ENCODE measurements at regions not wholly inside any gene's neighbourhood (a gene's known extent, or its start where the extent isn't known, plus 50 kb on each side); places are given as distances from the start of the nearest gene placed in this dataset.

- 85% methylated on average over 2 of the region's 2 CpGs for WGBS
- H3K27me3 ChIP-seq (ENCODE audit: control insufficient read depth in 4 of 4, insufficient read depth in 4 of 4, low read length in 3 of 4) = no peaks in the 10 kb centered on the region
- H3K9ac ChIP-seq (ENCODE audit: low read depth in 1 of 2, low read length in 2 of 2) = no peak overlapping the region
- no peak overlapping the region for H3K4me3 ChIP-seq (ENCODE audit: low read depth in 1 of 3, low read length in 3 of 3)
- no peak overlapping the region for H3K27ac ChIP-seq (ENCODE audit: low read depth in 1 of 2, low read length in 2 of 2)
- no peaks in the 10 kb centered on the region for H3K36me3 ChIP-seq (ENCODE audit: control insufficient read depth in 4 of 4, insufficient read depth in 3 of 4, low read depth in 1 of 4, low read length in 3 of 4)
- DNase-seq (ENCODE audit: low spot score) = no peak
- TF ChIP-seq NR2F2 (IDR thresholded peaks at IDR 0.05) (no peak), MAX (IDR thresholded peaks at IDR 0.05) (no peak), JUND (IDR thresholded peaks at IDR 0.05) (no peak), GABPA (IDR thresholded peaks at IDR 0.05 in 1 of 2, conservative IDR thresholded peaks at IDR 0.05 in 1 of 2) (no peak), YY1 (IDR thresholded peaks at IDR 0.05) (no peak), RXRA (IDR thresholded peaks at IDR 0.05) (no peak), EGR1 (IDR thresholded peaks at IDR 0.05; ENCODE audit: low read depth in 2 of 2) (no peak), HNF4G (IDR thresholded peaks at IDR 0.05) (no peak), HNF4A (conservative IDR thresholded peaks at IDR 0.05) (no peak), TAF1 (conservative IDR thresholded peaks at IDR 0.05) (no peak), FOXA1 (IDR thresholded peaks at IDR 0.05) (no peak)
- TF ChIP-seq, protein P1, sequence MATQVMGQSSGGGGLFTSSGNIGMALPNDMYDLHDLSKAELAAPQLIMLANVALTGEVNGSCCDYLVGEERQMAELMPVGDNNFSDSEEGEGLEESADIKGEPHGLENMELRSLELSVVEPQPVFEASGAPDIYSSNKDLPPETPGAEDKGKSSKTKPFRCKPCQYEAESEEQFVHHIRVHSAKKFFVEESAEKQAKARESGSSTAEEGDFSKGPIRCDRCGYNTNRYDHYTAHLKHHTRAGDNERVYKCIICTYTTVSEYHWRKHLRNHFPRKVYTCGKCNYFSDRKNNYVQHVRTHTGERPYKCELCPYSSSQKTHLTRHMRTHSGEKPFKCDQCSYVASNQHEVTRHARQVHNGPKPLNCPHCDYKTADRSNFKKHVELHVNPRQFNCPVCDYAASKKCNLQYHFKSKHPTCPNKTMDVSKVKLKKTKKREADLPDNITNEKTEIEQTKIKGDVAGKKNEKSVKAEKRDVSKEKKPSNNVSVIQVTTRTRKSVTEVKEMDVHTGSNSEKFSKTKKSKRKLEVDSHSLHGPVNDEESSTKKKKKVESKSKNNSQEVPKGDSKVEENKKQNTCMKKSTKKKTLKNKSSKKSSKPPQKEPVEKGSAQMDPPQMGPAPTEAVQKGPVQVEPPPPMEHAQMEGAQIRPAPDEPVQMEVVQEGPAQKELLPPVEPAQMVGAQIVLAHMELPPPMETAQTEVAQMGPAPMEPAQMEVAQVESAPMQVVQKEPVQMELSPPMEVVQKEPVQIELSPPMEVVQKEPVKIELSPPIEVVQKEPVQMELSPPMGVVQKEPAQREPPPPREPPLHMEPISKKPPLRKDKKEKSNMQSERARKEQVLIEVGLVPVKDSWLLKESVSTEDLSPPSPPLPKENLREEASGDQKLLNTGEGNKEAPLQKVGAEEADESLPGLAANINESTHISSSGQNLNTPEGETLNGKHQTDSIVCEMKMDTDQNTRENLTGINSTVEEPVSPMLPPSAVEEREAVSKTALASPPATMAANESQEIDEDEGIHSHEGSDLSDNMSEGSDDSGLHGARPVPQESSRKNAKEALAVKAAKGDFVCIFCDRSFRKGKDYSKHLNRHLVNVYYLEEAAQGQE (IDR thresholded peaks at IDR 0.05) = no peak
- TF ChIP-seq, protein P2, sequence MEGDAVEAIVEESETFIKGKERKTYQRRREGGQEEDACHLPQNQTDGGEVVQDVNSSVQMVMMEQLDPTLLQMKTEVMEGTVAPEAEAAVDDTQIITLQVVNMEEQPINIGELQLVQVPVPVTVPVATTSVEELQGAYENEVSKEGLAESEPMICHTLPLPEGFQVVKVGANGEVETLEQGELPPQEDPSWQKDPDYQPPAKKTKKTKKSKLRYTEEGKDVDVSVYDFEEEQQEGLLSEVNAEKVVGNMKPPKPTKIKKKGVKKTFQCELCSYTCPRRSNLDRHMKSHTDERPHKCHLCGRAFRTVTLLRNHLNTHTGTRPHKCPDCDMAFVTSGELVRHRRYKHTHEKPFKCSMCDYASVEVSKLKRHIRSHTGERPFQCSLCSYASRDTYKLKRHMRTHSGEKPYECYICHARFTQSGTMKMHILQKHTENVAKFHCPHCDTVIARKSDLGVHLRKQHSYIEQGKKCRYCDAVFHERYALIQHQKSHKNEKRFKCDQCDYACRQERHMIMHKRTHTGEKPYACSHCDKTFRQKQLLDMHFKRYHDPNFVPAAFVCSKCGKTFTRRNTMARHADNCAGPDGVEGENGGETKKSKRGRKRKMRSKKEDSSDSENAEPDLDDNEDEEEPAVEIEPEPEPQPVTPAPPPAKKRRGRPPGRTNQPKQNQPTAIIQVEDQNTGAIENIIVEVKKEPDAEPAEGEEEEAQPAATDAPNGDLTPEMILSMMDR (IDR thresholded peaks at IDR 0.05; ENCODE audit: low read depth, low read length, missing input control) = no peak
- TF ChIP-seq, protein P3, sequence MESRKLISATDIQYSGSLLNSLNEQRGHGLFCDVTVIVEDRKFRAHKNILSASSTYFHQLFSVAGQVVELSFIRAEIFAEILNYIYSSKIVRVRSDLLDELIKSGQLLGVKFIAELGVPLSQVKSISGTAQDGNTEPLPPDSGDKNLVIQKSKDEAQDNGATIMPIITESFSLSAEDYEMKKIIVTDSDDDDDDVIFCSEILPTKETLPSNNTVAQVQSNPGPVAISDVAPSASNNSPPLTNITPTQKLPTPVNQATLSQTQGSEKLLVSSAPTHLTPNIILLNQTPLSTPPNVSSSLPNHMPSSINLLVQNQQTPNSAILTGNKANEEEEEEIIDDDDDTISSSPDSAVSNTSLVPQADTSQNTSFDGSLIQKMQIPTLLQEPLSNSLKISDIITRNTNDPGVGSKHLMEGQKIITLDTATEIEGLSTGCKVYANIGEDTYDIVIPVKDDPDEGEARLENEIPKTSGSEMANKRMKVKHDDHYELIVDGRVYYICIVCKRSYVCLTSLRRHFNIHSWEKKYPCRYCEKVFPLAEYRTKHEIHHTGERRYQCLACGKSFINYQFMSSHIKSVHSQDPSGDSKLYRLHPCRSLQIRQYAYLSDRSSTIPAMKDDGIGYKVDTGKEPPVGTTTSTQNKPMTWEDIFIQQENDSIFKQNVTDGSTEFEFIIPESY (IDR thresholded peaks at IDR 0.05) = no peak
- no peaks in the 10 kb centered on the region for H3K4me1 ChIP-seq (ENCODE audit: control insufficient read depth in 4 of 4, insufficient read depth in 4 of 4, low read length in 3 of 4)
- no peaks in the 10 kb centered on the region for H3K9me3 ChIP-seq (ENCODE audit: control insufficient read depth in 4 of 4, low read length in 3 of 4)
These were observed 298.5 kb downstream of the RPLP1 start for GRCh38 chr15:69751147-69751546.

DNA sequence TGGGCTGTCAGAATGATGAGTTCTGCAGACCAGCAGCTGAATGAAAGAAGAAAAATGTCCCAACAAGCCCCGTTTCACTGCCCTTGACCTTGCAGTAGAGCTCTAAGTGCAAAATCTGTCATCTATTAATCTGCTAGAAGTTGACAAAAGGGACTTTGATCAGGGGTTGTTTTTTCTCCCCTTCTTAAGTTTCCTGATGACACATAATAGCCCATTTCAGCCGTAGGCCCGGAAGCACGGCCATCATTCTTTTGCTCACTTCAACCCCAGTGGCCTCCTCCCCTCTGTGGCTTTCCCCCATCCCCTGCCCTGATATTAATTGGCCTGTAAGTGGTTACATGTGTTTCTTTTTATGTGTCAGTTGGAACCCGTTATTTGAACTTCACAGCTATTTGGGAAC is 298.9 kb downstream of the RPLP1 start:
- Histone ChIP-seq H3K27ac (ENCODE audit: low read depth in 1 of 2, low read length in 2 of 2) (no peak overlapping the region), H3K27me3 (ENCODE audit: control insufficient read depth in 4 of 4, insufficient read depth in 4 of 4, low read length in 3 of 4) (no peaks in the 10 kb centered on the region), H3K9ac (ENCODE audit: low read depth in 1 of 2, low read length in 2 of 2) (no peak overlapping the region), H3K4me3 (ENCODE audit: low read depth in 1 of 3, low read length in 3 of 3) (no peak overlapping the region), H3K9me3 (ENCODE audit: control insufficient read depth in 4 of 4, low read length in 3 of 4) (no peaks in the 10 kb centered on the region), H3K4me1 (ENCODE audit: control insufficient read depth in 4 of 4, insufficient read depth in 4 of 4, low read length in 3 of 4) (no peaks in the 10 kb centered on the region), H3K36me3 (ENCODE audit: control insufficient read depth in 4 of 4, insufficient read depth in 3 of 4, low read depth in 1 of 4, low read length in 3 of 4) (no peaks in the 10 kb centered on the region)
- no peak for TF ChIP-seq YY1 (IDR thresholded peaks at IDR 0.05)
- TF ChIP-seq FOXA1 (IDR thresholded peaks at IDR 0.05) = no peak
- no peak for DNase-seq (ENCODE audit: low spot score)
- WGBS = 82% methylated on average over 5 of the region's 5 CpGs

Data from liver (tissue), 8 donors.